ENCODE measurements at regions not wholly inside any gene's neighbourhood (a gene's known extent, or its start where the extent isn't known, plus 50 kb on each side); places are given as distances from the start of the nearest gene placed in this dataset.

DNA sequence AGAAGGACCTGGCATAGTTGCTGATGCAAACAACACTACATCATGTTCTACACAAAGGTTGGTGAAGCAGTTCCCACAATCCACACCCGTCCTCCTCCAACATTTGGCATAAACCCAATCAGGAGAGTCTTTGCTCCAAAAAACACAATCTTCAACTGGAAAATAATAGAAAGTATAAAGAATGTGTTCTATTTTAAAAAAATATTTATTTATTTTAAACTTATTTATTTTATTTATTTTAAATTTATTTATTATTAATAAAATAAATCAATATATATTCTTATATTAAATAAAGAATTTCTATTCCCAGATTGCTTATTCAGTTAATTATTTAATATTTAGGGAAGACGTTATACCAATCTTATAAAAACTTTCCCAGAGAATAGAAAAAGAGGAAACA is 1753.7 kb upstream of the AGA start:
- TF ChIP-seq POLR2A (IDR thresholded peaks at IDR 0.05) (no peak), CTCF (IDR thresholded peaks at IDR 0.05) (no peak)
